Heart right ventricle (tissue), 16 donors: ENCODE measurements at regions not wholly inside any gene's neighbourhood (a gene's known extent, or its start where the extent isn't known, plus 50 kb on each side); places are given as distances from the start of the nearest gene placed in this dataset.

Experiments used
- ATAC-seq, 8 donors: fragments of 200-7000 bp; cut with Tn5 transposase; one replicate each; pipeline ENCODE4 v1.9.1; 2020; ENCODE audit warnings: mild to moderate bottlenecking in 8 of 8, moderate library complexity in 8 of 8, moderate number of reproducible peaks in 1 of 8
- DNase-seq, 2 donors: peaks; one replicate each; pipeline ENCODE4 v3.0.0-alpha.2; 2020
- H3K27ac ChIP-seq, 10 donors: fragments of 200-600 bp; sonication (generic) in 2 of 10; one replicate each; pipeline versions ENCODE4 v1.5.0 to v1.8.0; 2020 to 2022; ENCODE audit warnings: mild to moderate bottlenecking in 3 of 10
- H3K27me3 ChIP-seq, 7 donors: fragments of 200-600 bp; one replicate each; pipeline ENCODE4 v1.8.0; 2021 to 2022; ENCODE audit warnings: mild to moderate bottlenecking in 2 of 7
- H3K36me3 ChIP-seq, 9 donors: fragments of 200-600 bp; sonication (generic) in 1 of 9; one replicate each; pipeline versions ENCODE4 v1.5.0 to v1.8.0; 2020 to 2022; ENCODE audit warnings: mild to moderate bottlenecking in 2 of 9
- H3K4me1 ChIP-seq, 9 donors: fragments of 200-600 bp; sonication (generic) in 1 of 9; one replicate each; pipeline versions ENCODE4 v1.5.0 to v1.8.0; 2020 to 2022; ENCODE audit warnings: mild to moderate bottlenecking in 4 of 9
- H3K4me3 ChIP-seq, 10 donors: fragments of 200-600 bp; sonication (generic) in 2 of 10; one replicate each; pipeline versions ENCODE4 v1.5.0 to v1.8.0; 2020 to 2022; ENCODE audit warnings: mild to moderate bottlenecking in 7 of 10, moderate library complexity in 2 of 10
- H3K9me3 ChIP-seq, 11 donors: fragments of 200-600 bp in 10 of 11; sonication (generic) in 2 of 11; one replicate each; pipeline versions ENCODE4 v1.5.0 to v1.8.0; 2013 to 2022; ENCODE audit warnings: mild to moderate bottlenecking in 2 of 11, control low read depth in 1 of 11, moderate library complexity in 1 of 11
- WGBS, 2 donors: extraction: QIAGEN DNeasy Blood & Tissue Kit; methylation state at CpG; one replicate each; pipeline ENCODE4 v1.1.7; 2013; ENCODE audit warnings: inconsistent platforms in 1 of 2; 5-methylcytosine and 5-hydroxymethylcytosine counted together
- intact Hi-C, 10 donors: fragments of 100-400 bp; cut with DNase I; formaldehyde crosslinking; loops; one replicate each; pipeline versions ENCODE4 v1.11.1 to v1.14.2; 2022
- TF ChIP-seq, protein P1 (sequence below), 9 donors: fragments of 200-600 bp; sonication (generic) in 2 of 9; IDR thresholded peaks; one replicate each; pipeline versions ENCODE4 v1.5.0 to v1.8.0; 2021 to 2022; ENCODE audit warnings: antibody characterized with exemption in 9 of 9, mild to moderate bottlenecking in 5 of 9, moderate library complexity in 1 of 9
- donor health status: Arrhythmogenic right ventricular cardiomyopathy.
- donor health status: ischemic (EF 13 %, LVEDD 7.1; RV severe dilation, severe dysfunction).
- donor health status: healthy with polysubstance abuse.
- donor health status: DM: no; HTN: yes; CAD: no.
- donor health status: DM: no; HTN: no; CAD: no.
- donor health status: ischemic (EF 25% LVEDD 6.9; RV normal size, moderate dysfunction).
- donor health status: ischemic (EF 25% LVEDD 5.7; RV mildly dilated, moderate dysfunction).
- donor health status: healthy.
- donor health status: DM: yes; HTN: yes; CAD: no.
- donor health status: Ischemic cardiomyopathy.
- donor health status: ischemic (EF 35%, LVEDD 5.7; RV mildly dilated, moderate dysfunction).
- donor health status: nonischemic (EF 11% LVEDD 7.7; RV severe dilation, severe dysfunction).
- donor health status: DM: yes; HTN: yes; CAD: no.
- donor health status: PGD.
- donor health status: ischemic (EF 29% LVEDD 5.4; RV normal size, mild dysfunction).
- donor health status: nonischemic (EF 23%, LVEDD 6.1; RV moderate dilation, normal function).

- 54 to 64% methylated on average over 3 of the region's 3 CpGs for WGBS, 2 donors
- H3K4me1 ChIP-seq, result no peaks in the 10 kb centered on the region
- H3K4me3 ChIP-seq, result no peak overlapping the region
- peaks cover 0 to 4% (median 0%) of the 10 kb centered on the region in 11 donors for H3K9me3 ChIP-seq
- H3K27ac ChIP-seq, result no peak overlapping the region
- intact Hi-C loops, result loop anchor here in 3 of 10 donors (10.0 kb wide), 2 partner anchors 459 to 591 kb away; no protein-coding TSS in a partner anchor
- ATAC-seq (no peak), DNase-seq (no peak)
- TF ChIP-seq, protein P1, sequence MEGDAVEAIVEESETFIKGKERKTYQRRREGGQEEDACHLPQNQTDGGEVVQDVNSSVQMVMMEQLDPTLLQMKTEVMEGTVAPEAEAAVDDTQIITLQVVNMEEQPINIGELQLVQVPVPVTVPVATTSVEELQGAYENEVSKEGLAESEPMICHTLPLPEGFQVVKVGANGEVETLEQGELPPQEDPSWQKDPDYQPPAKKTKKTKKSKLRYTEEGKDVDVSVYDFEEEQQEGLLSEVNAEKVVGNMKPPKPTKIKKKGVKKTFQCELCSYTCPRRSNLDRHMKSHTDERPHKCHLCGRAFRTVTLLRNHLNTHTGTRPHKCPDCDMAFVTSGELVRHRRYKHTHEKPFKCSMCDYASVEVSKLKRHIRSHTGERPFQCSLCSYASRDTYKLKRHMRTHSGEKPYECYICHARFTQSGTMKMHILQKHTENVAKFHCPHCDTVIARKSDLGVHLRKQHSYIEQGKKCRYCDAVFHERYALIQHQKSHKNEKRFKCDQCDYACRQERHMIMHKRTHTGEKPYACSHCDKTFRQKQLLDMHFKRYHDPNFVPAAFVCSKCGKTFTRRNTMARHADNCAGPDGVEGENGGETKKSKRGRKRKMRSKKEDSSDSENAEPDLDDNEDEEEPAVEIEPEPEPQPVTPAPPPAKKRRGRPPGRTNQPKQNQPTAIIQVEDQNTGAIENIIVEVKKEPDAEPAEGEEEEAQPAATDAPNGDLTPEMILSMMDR (IDR thresholded peaks at IDR 0.05), result no peak
- no peaks in the 10 kb centered on the region for H3K36me3 ChIP-seq
- peaks cover 0 to 43% (median 5%) of the 10 kb centered on the region in 7 donors for H3K27me3 ChIP-seq
Measured at GRCh38 chr1:90573736-90574135, 143.4 kb downstream of the BARHL2 start.

- H3K4me3 ChIP-seq, result no peak overlapping the region
- TF ChIP-seq, protein P1 (IDR thresholded peaks at IDR 0.05), result no peak
- DNase-seq, result no peak
- H3K27ac ChIP-seq, result no peak overlapping the region
- intact Hi-C loops, result loop anchor here in 3 of 10 donors (10.0 kb wide), 2 partner anchors 458 to 592 kb away; no protein-coding TSS in a partner anchor
- H3K36me3 ChIP-seq, result no peaks in the 10 kb centered on the region
- peaks cover 0 to 4% (median 0%) of the 10 kb centered on the region in 11 donors for H3K9me3 ChIP-seq
- peaks cover 0 to 42% (median 5%) of the 10 kb centered on the region in 7 donors for H3K27me3 ChIP-seq
- 80 to 82% methylated on average over 3 of the region's 3 CpGs for WGBS, 2 donors
- H3K4me1 ChIP-seq, result no peaks in the 10 kb centered on the region
- ATAC-seq, result no peak
Measured at GRCh38 chr1:90572446-90572845, 144.7 kb downstream of the BARHL2 start.

GRCh38 chr1:90568436-90568835, 148.7 kb downstream of the BARHL2 start:
- no peaks in the 10 kb centered on the region for H3K36me3 ChIP-seq
- peaks cover 0 to 8% (median 0%) of the 10 kb centered on the region in 9 donors for H3K4me1 ChIP-seq
- H3K27ac ChIP-seq, result no peak overlapping the region
- WGBS, 2 donors, result 61 to 62% methylated on average over 2 of the region's 2 CpGs
- no peaks in the 10 kb centered on the region for H3K9me3 ChIP-seq
- H3K27me3 ChIP-seq, result peaks cover 0 to 11% (median 0%) of the 10 kb centered on the region in 7 donors
- intact Hi-C loops, result no loop called here
- DNase-seq (no peak), ATAC-seq (no peak)
- H3K4me3 ChIP-seq, result no peak overlapping the region
- TF ChIP-seq, protein P1 (IDR thresholded peaks at IDR 0.05), result no peak

DNA sequence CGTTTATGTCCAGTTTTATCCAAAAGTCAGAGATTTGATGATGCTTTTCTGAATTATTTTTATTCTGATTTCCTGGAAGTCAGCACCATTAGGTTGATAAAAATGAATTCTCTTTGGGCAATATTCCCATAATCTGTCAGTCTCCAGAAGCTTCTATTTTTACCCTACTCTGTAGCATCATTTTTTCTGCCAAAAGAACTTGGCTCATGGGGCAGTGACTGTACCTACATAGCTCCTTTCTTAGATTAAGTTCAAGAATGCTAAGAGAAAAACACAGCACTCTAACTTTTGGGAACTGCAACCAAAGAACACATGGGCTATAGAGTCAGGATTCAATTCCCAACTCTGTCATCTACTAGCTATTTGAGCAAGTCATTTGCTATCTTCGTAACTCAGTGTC, 152.9 kb downstream of the BARHL2 start:
- ATAC-seq, result peak in 1 of 8 donors; percentile 37
- intact Hi-C loops, result no loop called here
- peaks cover 0 to 5% (median 0%) of the 10 kb centered on the region in 7 donors for H3K27me3 ChIP-seq
- no peaks in the 10 kb centered on the region for H3K9me3 ChIP-seq
- H3K27ac ChIP-seq, result no peak overlapping the region
- peaks cover 0 to 8% (median 0%) of the 10 kb centered on the region in 9 donors for H3K4me1 ChIP-seq
- H3K36me3 ChIP-seq, result no peaks in the 10 kb centered on the region
- 59 to 66% methylated on average over 2 of the region's 2 CpGs for WGBS, 2 donors
- DNase-seq, result no peak
- no peak overlapping the region for H3K4me3 ChIP-seq
- TF ChIP-seq, protein P1 (IDR thresholded peaks at IDR 0.05), result no peak
